Peyer's patch (tissue), 4 donors: ENCODE measurements at regions not wholly inside any gene's neighbourhood (a gene's known extent, or its start where the extent isn't known, plus 50 kb on each side); places are given as distances from the start of the nearest gene placed in this dataset.

Experiments
- DNase-seq, 3 donors: peaks; one replicate each; pipeline ENCODE4 v3.0.0-alpha.2; 2017 to 2019
- H3K27ac ChIP-seq, 4 donors: fragments of 200-600 bp; sonication (generic); one replicate each; pipeline ENCODE4 v1.5.1; 2016 to 2019
- H3K27me3 ChIP-seq, 2 donors: fragments of 200-600 bp; sonication (generic); one replicate each; pipeline ENCODE4 v1.5.1; 2019
- H3K36me3 ChIP-seq, 3 donors: fragments of 200-600 bp; sonication (generic); one replicate each; pipeline ENCODE4 v1.5.1; 2016 to 2019
- H3K4me1 ChIP-seq, 4 donors: fragments of 200-600 bp; sonication (generic); one replicate each; pipeline ENCODE4 v1.5.1; 2016 to 2019
- H3K4me3 ChIP-seq, 4 donors: fragments of 200-600 bp; sonication (generic); 1 replicate in 3 of 4; 2 replicates in 1 of 4; pipeline ENCODE4 v1.5.1; 2016 to 2019; ENCODE audit warnings: mild to moderate bottlenecking in 1 of 4
- H3K9me3 ChIP-seq, 4 donors: fragments of 200-600 bp; sonication (generic); one replicate each; pipeline ENCODE4 v1.5.1; 2016 to 2019; ENCODE audit warnings: mild to moderate bottlenecking in 1 of 4
- POLR2A ChIP-seq, 2 donors: fragments of 450-650 bp; IDR thresholded peaks; one replicate each; pipeline ENCODE4 v1.5.1; 2017; ENCODE audit warnings: antibody characterized with exemption in 2 of 2, mild to moderate bottlenecking in 2 of 2, moderate library complexity in 2 of 2
- TF ChIP-seq, protein P1 (sequence below), 6 experiments: fragments of 450-650 bp in 4 of 6; fragments of 200-600 bp in 2 of 6; sonication (generic) in 1 of 6; IDR thresholded peaks; one replicate each; pipeline ENCODE4 v1.5.1; 2017 to 2019; ENCODE audit warnings: antibody characterized with exemption in 6 of 6, mild to moderate bottlenecking in 3 of 6, moderate library complexity in 1 of 6

DNA sequence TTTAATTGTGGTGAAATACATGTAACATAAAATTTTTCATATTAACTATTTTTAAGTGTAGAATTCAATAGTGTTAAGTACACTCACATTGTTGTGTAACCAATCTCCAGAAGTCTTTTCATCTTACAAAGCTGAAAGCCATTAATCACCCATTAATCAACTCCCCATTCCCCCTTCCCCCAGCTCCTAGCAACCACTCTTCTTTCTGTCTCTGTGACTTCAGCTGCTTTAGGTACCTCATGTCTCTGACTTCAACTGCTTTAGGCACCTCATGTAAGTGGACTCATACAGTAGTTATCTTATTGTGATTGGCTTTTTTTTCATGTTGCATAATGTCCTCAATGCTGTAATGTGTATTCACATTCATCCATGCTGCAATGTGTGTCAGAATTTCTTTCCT is 150.8 kb upstream of the NTM start:
- no peak overlapping the region for H3K4me3 ChIP-seq
- no peak for DNase-seq
- TF ChIP-seq, protein P1, sequence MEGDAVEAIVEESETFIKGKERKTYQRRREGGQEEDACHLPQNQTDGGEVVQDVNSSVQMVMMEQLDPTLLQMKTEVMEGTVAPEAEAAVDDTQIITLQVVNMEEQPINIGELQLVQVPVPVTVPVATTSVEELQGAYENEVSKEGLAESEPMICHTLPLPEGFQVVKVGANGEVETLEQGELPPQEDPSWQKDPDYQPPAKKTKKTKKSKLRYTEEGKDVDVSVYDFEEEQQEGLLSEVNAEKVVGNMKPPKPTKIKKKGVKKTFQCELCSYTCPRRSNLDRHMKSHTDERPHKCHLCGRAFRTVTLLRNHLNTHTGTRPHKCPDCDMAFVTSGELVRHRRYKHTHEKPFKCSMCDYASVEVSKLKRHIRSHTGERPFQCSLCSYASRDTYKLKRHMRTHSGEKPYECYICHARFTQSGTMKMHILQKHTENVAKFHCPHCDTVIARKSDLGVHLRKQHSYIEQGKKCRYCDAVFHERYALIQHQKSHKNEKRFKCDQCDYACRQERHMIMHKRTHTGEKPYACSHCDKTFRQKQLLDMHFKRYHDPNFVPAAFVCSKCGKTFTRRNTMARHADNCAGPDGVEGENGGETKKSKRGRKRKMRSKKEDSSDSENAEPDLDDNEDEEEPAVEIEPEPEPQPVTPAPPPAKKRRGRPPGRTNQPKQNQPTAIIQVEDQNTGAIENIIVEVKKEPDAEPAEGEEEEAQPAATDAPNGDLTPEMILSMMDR (IDR thresholded peaks at IDR 0.05) = no peak
- TF ChIP-seq POLR2A (IDR thresholded peaks at IDR 0.05) = no peak
- no peaks in the 10 kb centered on the region for H3K4me1 ChIP-seq
- no peaks in the 10 kb centered on the region for H3K9me3 ChIP-seq
- no peak overlapping the region for H3K27ac ChIP-seq
- H3K36me3 ChIP-seq = no peaks in the 10 kb centered on the region
- no peaks in the 10 kb centered on the region for H3K27me3 ChIP-seq

DNA sequence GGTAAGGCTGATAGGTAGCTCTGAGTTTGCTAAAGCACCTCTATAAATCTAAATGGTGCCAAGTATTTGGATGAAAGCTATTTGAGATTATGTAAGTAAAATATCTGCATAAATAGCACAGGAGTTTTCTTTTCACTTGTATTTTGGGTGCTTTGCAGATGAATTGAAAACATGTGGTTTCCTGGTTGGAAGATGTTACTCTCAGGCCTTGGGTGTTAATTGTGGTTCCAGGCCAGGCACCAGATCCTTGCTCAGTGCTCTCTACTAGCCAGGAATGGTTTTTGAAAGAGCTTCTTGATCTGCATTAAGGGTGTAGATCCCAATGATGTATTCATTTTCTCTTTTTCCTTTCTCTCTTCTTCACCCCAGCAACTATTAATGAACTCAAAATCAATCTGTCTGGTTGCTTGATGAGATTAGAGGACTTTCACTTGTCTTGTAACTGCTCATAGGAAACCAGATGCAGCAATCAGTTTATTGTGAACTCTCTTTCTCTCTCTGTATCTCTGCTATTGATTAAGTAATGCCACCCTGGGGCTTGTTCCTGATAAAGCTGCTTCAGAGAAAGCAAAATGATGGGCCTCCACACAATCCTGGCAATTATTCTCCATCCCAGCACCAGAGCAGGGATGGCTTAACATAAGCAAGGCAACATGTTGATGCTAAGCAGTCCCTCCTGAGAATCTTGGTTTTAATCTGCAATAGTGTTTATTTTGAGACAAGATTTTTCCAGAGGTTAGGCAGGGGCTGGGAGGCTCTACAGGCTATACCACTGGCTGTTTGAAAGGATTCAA is 147.0 kb upstream of the NTM start:
- Histone ChIP-seq H3K4me3 (no peak overlapping the region), H3K4me1 (no peaks in the 10 kb centered on the region)

DNA sequence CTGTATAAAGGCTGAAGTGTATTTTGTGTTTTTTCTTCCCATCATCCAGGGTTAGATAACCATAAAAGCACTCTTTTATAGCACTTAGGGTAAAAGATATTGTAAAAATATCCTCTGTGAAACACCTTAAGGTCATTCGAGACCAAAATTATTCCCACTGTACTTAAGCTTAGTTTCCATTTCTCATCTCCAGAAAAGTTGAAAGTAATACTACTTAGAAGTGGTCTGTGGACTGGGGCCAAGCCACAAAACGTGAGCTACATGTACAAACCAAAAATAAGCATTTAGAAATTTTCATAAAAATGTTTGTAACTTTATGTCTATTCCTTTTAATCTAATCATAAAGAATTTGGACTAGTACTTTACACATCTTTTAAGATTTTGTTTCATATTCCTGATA is 142.0 kb upstream of the NTM start:
- no peak for DNase-seq
- H3K4me1 ChIP-seq = no peaks in the 10 kb centered on the region
- no peak overlapping the region for H3K27ac ChIP-seq
- H3K36me3 ChIP-seq = no peaks in the 10 kb centered on the region
- no peak for TF ChIP-seq POLR2A (IDR thresholded peaks at IDR 0.05)
- TF ChIP-seq, protein P1 (IDR thresholded peaks at IDR 0.05) = no peak
- no peaks in the 10 kb centered on the region for H3K9me3 ChIP-seq
- no peak overlapping the region for H3K4me3 ChIP-seq
- no peaks in the 10 kb centered on the region for H3K27me3 ChIP-seq

More for the DNA sequence above, 147.0 kb upstream of the NTM start:
- Histone ChIP-seq H3K27me3 (no peaks in the 10 kb centered on the region), H3K27ac (no peak overlapping the region), H3K9me3 (no peaks in the 10 kb centered on the region), H3K36me3 (no peaks in the 10 kb centered on the region)
- DNase-seq = no peak
- no peak for TF ChIP-seq POLR2A (IDR thresholded peaks at IDR 0.05)
- TF ChIP-seq, protein P1 (IDR thresholded peaks at IDR 0.05) = no peak

DNA sequence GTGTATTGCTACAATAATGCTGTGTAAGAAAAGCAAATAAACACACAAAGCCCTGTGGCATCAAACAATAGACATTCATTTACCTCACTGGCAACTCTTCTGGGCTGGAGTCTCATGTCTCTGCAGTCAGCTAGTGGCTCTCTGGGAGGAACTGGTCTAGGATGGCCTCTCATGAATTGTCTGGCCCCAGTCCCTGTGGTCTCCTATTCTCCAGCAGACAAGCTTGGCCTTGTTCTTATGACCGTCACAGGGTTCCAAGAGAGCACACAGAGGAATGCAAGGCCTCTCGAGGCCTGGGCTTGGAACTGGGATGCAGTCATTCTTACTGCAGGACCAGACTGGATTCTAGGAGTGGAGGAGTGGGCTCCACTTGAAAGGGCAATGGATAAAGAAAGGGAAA is 141.2 kb upstream of the NTM start:
- H3K9me3 ChIP-seq = no peaks in the 10 kb centered on the region
- H3K27me3 ChIP-seq = no peaks in the 10 kb centered on the region
- no peak for DNase-seq
- H3K4me3 ChIP-seq = no peak overlapping the region
- TF ChIP-seq POLR2A (IDR thresholded peaks at IDR 0.05) = no peak
- TF ChIP-seq, protein P1 (IDR thresholded peaks at IDR 0.05) = no peak
- no peaks in the 10 kb centered on the region for H3K36me3 ChIP-seq
- H3K4me1 ChIP-seq = no peaks in the 10 kb centered on the region
- H3K27ac ChIP-seq = no peak overlapping the region

DNA sequence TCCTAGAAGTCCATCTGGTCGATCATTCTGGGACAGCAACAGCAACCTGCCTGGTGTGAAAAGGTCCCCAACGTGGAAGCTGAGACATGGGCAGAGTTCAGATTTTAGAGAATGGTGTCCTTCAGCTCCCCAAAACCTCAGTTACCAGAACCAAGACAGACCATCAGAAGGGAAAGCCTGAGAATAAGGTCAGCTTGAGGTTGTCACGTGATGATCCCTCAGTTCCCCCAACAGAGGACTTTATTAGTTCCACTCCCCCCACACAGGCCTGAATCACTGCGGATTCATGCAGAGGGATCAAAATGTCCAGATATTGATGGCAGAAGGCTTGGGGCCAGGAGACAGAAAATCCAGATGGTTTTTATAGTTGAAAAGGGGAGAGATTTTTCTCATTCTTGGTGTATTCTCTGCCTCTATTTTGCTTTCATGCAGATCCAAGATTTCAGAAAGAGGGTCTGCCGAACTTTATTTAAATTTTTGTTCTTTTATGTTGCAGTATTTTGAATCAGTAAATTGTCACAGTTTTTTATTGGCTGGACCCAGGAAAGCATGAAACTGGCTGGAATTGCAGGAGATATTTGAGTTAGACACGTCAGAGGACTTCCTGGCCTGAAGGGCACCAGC is 139.0 kb upstream of the NTM start:
- H3K4me3 ChIP-seq = no peak overlapping the region
- H3K27ac ChIP-seq = no peak overlapping the region
- H3K9me3 ChIP-seq = no peaks in the 10 kb centered on the region
- no peaks in the 10 kb centered on the region for H3K4me1 ChIP-seq
- H3K36me3 ChIP-seq = no peaks in the 10 kb centered on the region
- no peaks in the 10 kb centered on the region for H3K27me3 ChIP-seq
- DNase-seq = no peak
- no peak for TF ChIP-seq POLR2A (IDR thresholded peaks at IDR 0.05)
- TF ChIP-seq, protein P1 (IDR thresholded peaks at IDR 0.05) = no peak
